Stomach (tissue), 4 donors: ENCODE measurements at regions not wholly inside any gene's neighbourhood (a gene's known extent, or its start where the extent isn't known, plus 50 kb on each side); places are given as distances from the start of the nearest gene placed in this dataset.

Experiments used
- POLR2AphosphoS5 ChIP-seq, 3 donors: sonication (generic); formaldehyde crosslinking; IDR thresholded peaks; one replicate each; pipeline ENCODE4 v1.6.1; 2016; ENCODE audit warnings: antibody characterized with exemption in 3 of 3
- TF ChIP-seq, protein P1 (sequence below), 7 experiments: fragments of 450-650 bp in 4 of 7; fragments of 200-600 bp in 3 of 7; sonication (generic) in 3 of 7; IDR thresholded peaks; one replicate each; pipeline ENCODE4 v1.5.1; 2016 to 2019; ENCODE audit warnings: antibody characterized with exemption in 7 of 7, control low read depth in 2 of 7, mild to moderate bottlenecking in 1 of 7

DNA sequence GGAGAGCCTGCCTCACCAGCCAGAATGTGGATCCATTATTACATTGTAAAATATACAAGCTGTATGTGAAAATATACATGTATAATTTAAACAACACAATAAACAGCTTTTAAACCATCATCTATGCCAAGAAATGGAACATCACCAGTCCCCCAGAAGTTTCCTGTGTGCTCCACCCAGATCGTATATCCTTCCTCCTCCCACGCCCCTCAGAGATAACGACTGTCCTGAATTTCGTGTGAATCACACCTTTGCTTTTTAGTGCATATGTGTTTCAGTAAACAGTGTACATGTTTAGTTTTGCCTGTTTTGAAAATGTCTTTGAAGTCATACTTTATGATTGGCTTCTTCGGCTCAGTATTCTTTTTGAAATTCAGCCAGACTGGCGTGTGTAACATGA, 134.6 kb upstream of the MYO10 start:
- TF ChIP-seq, protein P1, sequence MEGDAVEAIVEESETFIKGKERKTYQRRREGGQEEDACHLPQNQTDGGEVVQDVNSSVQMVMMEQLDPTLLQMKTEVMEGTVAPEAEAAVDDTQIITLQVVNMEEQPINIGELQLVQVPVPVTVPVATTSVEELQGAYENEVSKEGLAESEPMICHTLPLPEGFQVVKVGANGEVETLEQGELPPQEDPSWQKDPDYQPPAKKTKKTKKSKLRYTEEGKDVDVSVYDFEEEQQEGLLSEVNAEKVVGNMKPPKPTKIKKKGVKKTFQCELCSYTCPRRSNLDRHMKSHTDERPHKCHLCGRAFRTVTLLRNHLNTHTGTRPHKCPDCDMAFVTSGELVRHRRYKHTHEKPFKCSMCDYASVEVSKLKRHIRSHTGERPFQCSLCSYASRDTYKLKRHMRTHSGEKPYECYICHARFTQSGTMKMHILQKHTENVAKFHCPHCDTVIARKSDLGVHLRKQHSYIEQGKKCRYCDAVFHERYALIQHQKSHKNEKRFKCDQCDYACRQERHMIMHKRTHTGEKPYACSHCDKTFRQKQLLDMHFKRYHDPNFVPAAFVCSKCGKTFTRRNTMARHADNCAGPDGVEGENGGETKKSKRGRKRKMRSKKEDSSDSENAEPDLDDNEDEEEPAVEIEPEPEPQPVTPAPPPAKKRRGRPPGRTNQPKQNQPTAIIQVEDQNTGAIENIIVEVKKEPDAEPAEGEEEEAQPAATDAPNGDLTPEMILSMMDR (IDR thresholded peaks at IDR 0.05), result no peak
- TF ChIP-seq POLR2AphosphoS5 (IDR thresholded peaks at IDR 0.05), result no peak
